Mesenchymal stem cell (in vitro differentiated cells and primary cell): ENCODE measurements at regions not wholly inside any gene's neighbourhood (a gene's known extent, or its start where the extent isn't known, plus 50 kb on each side); places are given as distances from the start of the nearest gene placed in this dataset.

Experiments
- DNase-seq: peaks from one replicate; pipeline ENCODE4 v3.0.0-alpha.2; 2013
- H2AFZ ChIP-seq: one replicate; pipeline ENCODE4 v1.6.1; 2013; ENCODE audit warnings: low read depth, mild to moderate bottlenecking, control low read depth, inconsistent platforms, low read length, moderate library complexity
- H2AK5ac ChIP-seq: 2 replicates; pipeline ENCODE4 v1.6.1; 2013; ENCODE audit warnings: low read length, moderate library complexity, mild to moderate bottlenecking, inconsistent platforms; ENCODE audit not compliant: severe bottlenecking
- H2BK120ac ChIP-seq: one replicate; pipeline ENCODE4 v1.6.1; 2013; ENCODE audit warnings: low read depth, mild to moderate bottlenecking, inconsistent platforms, low read length, moderate library complexity
- H2BK12ac ChIP-seq, 2 experiments: one replicate each; pipeline ENCODE4 v1.6.1; 2013; ENCODE audit warnings: inconsistent platforms in 2 of 2, low read length in 2 of 2, mild to moderate bottlenecking in 2 of 2, moderate library complexity in 2 of 2, control low read depth in 1 of 2
- H2BK15ac ChIP-seq: one replicate; pipeline ENCODE4 v1.6.1; 2013; ENCODE audit warnings: mild to moderate bottlenecking, low read depth, inconsistent platforms; ENCODE audit not compliant: poor library complexity, severe bottlenecking
- H2BK5ac ChIP-seq: 2 replicates; pipeline ENCODE4 v1.6.1; 2013; ENCODE audit warnings: low read depth, mild to moderate bottlenecking, low read length, control low read depth, inconsistent platforms; ENCODE audit not compliant: poor library complexity, severe bottlenecking
- H3K14ac ChIP-seq, 2 experiments: one replicate each; pipeline ENCODE4 v1.6.1; 2013; ENCODE audit warnings: inconsistent platforms in 2 of 2, low read length in 2 of 2, control low read depth in 1 of 2, mild to moderate bottlenecking in 1 of 2, moderate library complexity in 1 of 2
- H3K18ac ChIP-seq, 2 experiments: one replicate each; pipeline ENCODE4 v1.6.1; 2013; ENCODE audit warnings: inconsistent platforms in 2 of 2, low read length in 2 of 2, control low read depth in 1 of 2, low read depth in 1 of 2, mild to moderate bottlenecking in 1 of 2
- H3K23ac ChIP-seq, 2 experiments: one replicate each; pipeline ENCODE4 v1.6.1; 2013; ENCODE audit warnings: inconsistent platforms in 2 of 2, low read length in 2 of 2, mild to moderate bottlenecking in 2 of 2, moderate library complexity in 2 of 2, control low read depth in 1 of 2
- H3K27ac ChIP-seq: 2 replicates; pipeline ENCODE4 v1.5.1; 2013; ENCODE audit warnings: mild to moderate bottlenecking, moderate library complexity, low read length, control low read depth, inconsistent platforms; ENCODE audit not compliant: poor library complexity, severe bottlenecking
- H3K27me3 ChIP-seq, 2 experiments: 2 replicates each; pipeline versions ENCODE4 v1.6.1 to v1.7.0; 2013; ENCODE audit warnings: low read length in 2 of 2, mild to moderate bottlenecking in 2 of 2, moderate library complexity in 2 of 2, control low read depth in 1 of 2, inconsistent platforms in 1 of 2; ENCODE audit not compliant: control insufficient read depth in 1 of 2, insufficient read depth in 1 of 2
- H3K36me3 ChIP-seq, 2 experiments: 2 replicates each; pipeline versions ENCODE4 v1.6.1 to v1.7.0; 2013; ENCODE audit warnings: low read length in 2 of 2, control low read depth in 1 of 2, inconsistent platforms in 1 of 2, low read depth in 1 of 2, mild to moderate bottlenecking in 1 of 2; ENCODE audit not compliant: insufficient read depth in 2 of 2, control insufficient read depth in 1 of 2
- H3K4ac ChIP-seq, 2 experiments: one replicate each; pipeline ENCODE4 v1.6.1; 2013; ENCODE audit warnings: inconsistent platforms in 2 of 2, low read length in 2 of 2, mild to moderate bottlenecking in 2 of 2, moderate library complexity in 2 of 2, control low read depth in 1 of 2, low read depth in 1 of 2
- H3K4me1 ChIP-seq: 2 replicates; pipeline ENCODE4 v1.6.1; 2013; ENCODE audit warnings: low read depth, low read length, control low read depth; ENCODE audit not compliant: control insufficient read depth, insufficient read depth
- H3K4me2 ChIP-seq: 2 replicates; pipeline ENCODE4 v1.6.1; 2013; ENCODE audit warnings: low read length, mild to moderate bottlenecking, inconsistent platforms; ENCODE audit not compliant: poor library complexity, severe bottlenecking
- H3K4me3 ChIP-seq, 2 experiments: 2 replicates each; pipeline versions ENCODE4 v1.5.1 to v1.7.0; 2013; ENCODE audit warnings: low read length in 2 of 2, mild to moderate bottlenecking in 2 of 2, control low read depth in 1 of 2, low read depth in 1 of 2; ENCODE audit not compliant: insufficient read depth in 1 of 2
- H3K79me1 ChIP-seq: replicated peaks from 2 replicates; pipeline ENCODE4 v1.6.1; 2013; ENCODE audit warnings: mild to moderate bottlenecking, control low read depth, low read length, inconsistent platforms; ENCODE audit not compliant: poor library complexity, severe bottlenecking
- H3K9ac ChIP-seq: 2 replicates; pipeline ENCODE4 v1.7.0; 2013; ENCODE audit warnings: mild to moderate bottlenecking, low read length, moderate library complexity
- H3K9me3 ChIP-seq: 2 replicates; pipeline ENCODE4 v1.7.0; 2013; ENCODE audit warnings: mild to moderate bottlenecking, low read length; ENCODE audit not compliant: control insufficient read depth
- H4K8ac ChIP-seq: one replicate; pipeline ENCODE4 v1.6.1; 2013; ENCODE audit warnings: inconsistent platforms, mild to moderate bottlenecking, low read length, moderate library complexity
- H4K91ac ChIP-seq: one replicate; pipeline ENCODE4 v1.6.1; 2013; ENCODE audit warnings: mild to moderate bottlenecking, low read length, inconsistent platforms
- WGBS: methylation state at CpG from one replicate; pipeline ENCODE4 v1.1.7; 2013; ENCODE audit warnings: mixed read lengths; 5-methylcytosine and 5-hydroxymethylcytosine counted together

DNA sequence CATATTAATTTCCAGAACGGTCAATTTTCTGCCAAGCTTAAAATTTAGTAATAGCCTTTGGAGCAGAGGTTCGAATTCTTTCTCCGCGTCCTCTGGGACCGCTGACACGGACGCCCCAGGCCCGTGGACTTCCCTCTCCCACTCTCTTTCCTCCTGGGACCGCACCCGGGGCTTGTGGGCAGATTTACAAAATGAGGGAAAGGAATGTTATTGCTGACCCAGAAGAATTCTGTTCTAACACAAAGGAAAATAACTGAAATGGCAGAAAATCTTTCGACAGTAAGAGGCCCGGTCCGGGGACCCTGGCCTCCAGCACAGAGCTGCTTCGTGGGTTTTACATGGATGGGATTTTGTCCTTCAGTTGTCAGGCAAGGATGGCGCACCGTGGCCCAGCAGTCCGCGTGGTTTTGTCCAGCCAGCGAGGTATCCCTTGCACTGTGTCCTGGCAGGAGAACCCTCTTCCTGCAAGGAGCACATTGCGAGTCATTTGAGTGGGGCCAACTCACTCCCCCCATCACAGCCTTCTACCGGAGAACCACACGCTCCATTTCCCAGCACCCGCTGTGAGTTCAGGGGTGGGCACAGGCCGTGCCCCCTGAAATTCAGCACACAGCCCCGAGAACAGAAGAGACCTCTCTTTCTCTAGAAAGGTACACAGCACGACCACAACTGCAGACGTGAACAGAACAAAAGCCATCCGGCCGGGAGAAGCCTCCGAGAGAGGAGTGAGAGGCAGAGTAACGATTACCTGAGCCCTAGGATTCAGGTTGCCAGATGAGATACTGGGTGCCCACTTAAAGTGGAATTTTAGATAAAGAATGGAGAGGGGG is 106.0 kb upstream of the AFDN start:
- H3K4me2 ChIP-seq: no peak overlapping the region

GRCh38 chr6:167721291-167721690 is 105.4 kb upstream of the AFDN start:
- H3K4me3 ChIP-seq: no peak overlapping the region
- no peak overlapping the region for H2AFZ ChIP-seq
- H2BK5ac ChIP-seq: no peak overlapping the region
- no peak overlapping the region for H4K8ac ChIP-seq
- H2BK15ac ChIP-seq: no peak overlapping the region
- H3K23ac ChIP-seq: no peak overlapping the region
- no peak overlapping the region for H2BK120ac ChIP-seq
- no peak overlapping the region for H3K18ac ChIP-seq
- H3K9me3 ChIP-seq: peaks cover 15% of the 10 kb centered on the region
- no peak for DNase-seq
- H3K4me2 ChIP-seq: no peak overlapping the region
- no peak overlapping the region for H3K9ac ChIP-seq
- no peaks in the 10 kb centered on the region for H3K79me1 ChIP-seq
- H3K14ac ChIP-seq: no peak overlapping the region
- no peaks in the 10 kb centered on the region for H3K36me3 ChIP-seq
- 93% methylated on average over 6 of the region's 10 CpGs for WGBS
- H3K27me3 ChIP-seq: peaks cover 0 to 32% of the 10 kb centered on the region in 2 experiments
- H3K27ac ChIP-seq: no peak overlapping the region
- H2AK5ac ChIP-seq: no peak overlapping the region
- H2BK12ac ChIP-seq: no peak overlapping the region
- no peak overlapping the region for H4K91ac ChIP-seq
- no peak overlapping the region for H3K4ac ChIP-seq
- no peaks in the 10 kb centered on the region for H3K4me1 ChIP-seq

More for the DNA sequence above, 106.0 kb upstream of the AFDN start:
- Histone ChIP-seq H4K91ac (no peak overlapping the region), H3K23ac (no peak overlapping the region), H3K9ac (no peak overlapping the region), H3K27ac (no peak overlapping the region), H3K18ac (no peak overlapping the region), H2AK5ac (no peak overlapping the region), H3K4me1 (no peaks in the 10 kb centered on the region), H3K4ac (no peak overlapping the region), H3K36me3 (no peaks in the 10 kb centered on the region), H4K8ac (peak overlapping the region; percentile 72), H3K14ac (peak overlapping the region in 1 of 2 experiments; percentile 36), H3K4me3 (no peak overlapping the region), H3K9me3 (peaks cover 15% of the 10 kb centered on the region), H2BK15ac (no peak overlapping the region), H2BK120ac (no peak overlapping the region), H2BK5ac (no peak overlapping the region), H2AFZ (no peak overlapping the region), H3K27me3 (peaks cover 1 to 32% of the 10 kb centered on the region in 2 experiments), H2BK12ac (no peak overlapping the region), H3K79me1 (no peaks in the 10 kb centered on the region)
- no peak for DNase-seq
- 92% methylated on average over 27 of the region's 31 CpGs for WGBS

DNA sequence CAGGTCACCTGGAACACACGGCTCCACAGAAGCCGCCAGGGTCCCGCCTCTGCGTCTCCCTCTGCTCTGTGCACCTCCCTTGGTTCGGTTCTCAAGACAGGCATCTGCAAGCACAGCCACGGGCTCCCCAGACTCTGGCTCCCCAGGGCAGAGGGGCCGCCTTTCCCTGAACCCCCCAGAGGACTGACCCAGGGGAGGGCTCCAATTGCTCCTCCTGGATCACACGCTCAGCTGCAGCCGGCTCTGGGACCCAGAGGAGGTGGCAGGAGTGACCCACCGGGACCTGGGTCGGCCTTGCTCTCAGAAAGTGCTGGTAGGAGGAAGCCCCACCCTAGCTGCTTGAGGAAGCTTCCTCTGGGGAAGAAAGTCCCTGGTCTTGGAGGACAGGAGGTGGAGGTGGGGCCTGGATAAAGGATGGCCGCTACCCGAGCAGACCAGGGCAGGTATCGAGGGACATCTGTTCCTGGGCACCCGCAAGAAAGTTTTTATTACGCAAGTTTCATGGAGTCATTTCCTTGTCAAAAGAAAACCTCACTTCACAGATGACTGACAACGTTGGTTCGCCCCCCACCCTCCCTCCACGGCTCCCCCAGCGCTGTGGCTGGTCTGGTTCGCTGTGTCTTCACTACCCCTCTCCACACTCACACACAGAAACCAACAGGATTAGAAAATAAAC is 103.9 kb upstream of the AFDN start:
- H3K14ac ChIP-seq: no peak overlapping the region
- no peak overlapping the region for H2BK12ac ChIP-seq
- no peaks in the 10 kb centered on the region for H3K36me3 ChIP-seq
- no peak overlapping the region for H2BK15ac ChIP-seq
- H3K23ac ChIP-seq: no peak overlapping the region
- H3K4ac ChIP-seq: peak overlapping the region in 1 of 2 experiments; percentile 20
- no peaks in the 10 kb centered on the region for H3K79me1 ChIP-seq
- H4K8ac ChIP-seq: no peak overlapping the region
- no peak for DNase-seq
- no peak overlapping the region for H2AK5ac ChIP-seq
- H3K27me3 ChIP-seq: peaks cover 0 to 29% of the 10 kb centered on the region in 2 experiments
- no peak overlapping the region for H2AFZ ChIP-seq
- H3K4me3 ChIP-seq: no peak overlapping the region
- no peaks in the 10 kb centered on the region for H3K4me1 ChIP-seq
- no peak overlapping the region for H3K4me2 ChIP-seq
- WGBS: 87% methylated on average over 21 of the region's 21 CpGs
- H3K18ac ChIP-seq: peak overlapping the region in 1 of 2 experiments; percentile 7
- no peak overlapping the region for H2BK120ac ChIP-seq
- H2BK5ac ChIP-seq: no peak overlapping the region
- H3K9me3 ChIP-seq: peaks cover 12% of the 10 kb centered on the region
- no peak overlapping the region for H3K27ac ChIP-seq
- no peak overlapping the region for H3K9ac ChIP-seq
- H4K91ac ChIP-seq: no peak overlapping the region

- no peaks in the 10 kb centered on the region for H3K79me1 ChIP-seq
- H3K27me3 ChIP-seq: peaks cover 0 to 10% of the 10 kb centered on the region in 2 experiments
- no peaks in the 10 kb centered on the region for H3K36me3 ChIP-seq
- no peak overlapping the region for H3K4ac ChIP-seq
- no peaks in the 10 kb centered on the region for H3K4me1 ChIP-seq
- no peak for DNase-seq
- no peak overlapping the region for H2BK5ac ChIP-seq
- H4K8ac ChIP-seq: no peak overlapping the region
- no peak overlapping the region for H3K23ac ChIP-seq
- H3K14ac ChIP-seq: no peak overlapping the region
- no peak overlapping the region for H2BK15ac ChIP-seq
- 92% methylated on average over 7 of the region's 8 CpGs for WGBS
- H2BK120ac ChIP-seq: no peak overlapping the region
- peaks cover 8% of the 10 kb centered on the region for H3K9me3 ChIP-seq
- H2AK5ac ChIP-seq: no peak overlapping the region
- H2AFZ ChIP-seq: no peak overlapping the region
- no peak overlapping the region for H3K4me3 ChIP-seq
- no peak overlapping the region for H3K18ac ChIP-seq
- no peak overlapping the region for H3K9ac ChIP-seq
- H2BK12ac ChIP-seq: no peak overlapping the region
- H3K4me2 ChIP-seq: no peak overlapping the region
- H4K91ac ChIP-seq: no peak overlapping the region
- no peak overlapping the region for H3K27ac ChIP-seq
These were observed 100.6 kb upstream of the AFDN start for GRCh38 chr6:167726043-167726621.
